Stimulated activated CD8-positive, alpha-beta memory T cell treated with anti-CD3 and anti-CD28 coated beads, Interleukin-2, amount 100 ng/mL, for 1 hour (primary cell): ENCODE measurements at regions not wholly inside any gene's neighbourhood (a gene's known extent, or its start where the extent isn't known, plus 50 kb on each side); places are given as distances from the start of the nearest gene placed in this dataset.
"Not testable (repeated sequence)": the region's sequence is repeated elsewhere in the genome, so short reads cannot be mapped to it uniquely, and the experiment has no call there.

Experiments
- DNase-seq, 2 donors: peaks; one replicate each; pipeline ENCODE4 v3.0.0-alpha.2; 2020; ENCODE audit warnings: low read depth in 2 of 2

DNA sequence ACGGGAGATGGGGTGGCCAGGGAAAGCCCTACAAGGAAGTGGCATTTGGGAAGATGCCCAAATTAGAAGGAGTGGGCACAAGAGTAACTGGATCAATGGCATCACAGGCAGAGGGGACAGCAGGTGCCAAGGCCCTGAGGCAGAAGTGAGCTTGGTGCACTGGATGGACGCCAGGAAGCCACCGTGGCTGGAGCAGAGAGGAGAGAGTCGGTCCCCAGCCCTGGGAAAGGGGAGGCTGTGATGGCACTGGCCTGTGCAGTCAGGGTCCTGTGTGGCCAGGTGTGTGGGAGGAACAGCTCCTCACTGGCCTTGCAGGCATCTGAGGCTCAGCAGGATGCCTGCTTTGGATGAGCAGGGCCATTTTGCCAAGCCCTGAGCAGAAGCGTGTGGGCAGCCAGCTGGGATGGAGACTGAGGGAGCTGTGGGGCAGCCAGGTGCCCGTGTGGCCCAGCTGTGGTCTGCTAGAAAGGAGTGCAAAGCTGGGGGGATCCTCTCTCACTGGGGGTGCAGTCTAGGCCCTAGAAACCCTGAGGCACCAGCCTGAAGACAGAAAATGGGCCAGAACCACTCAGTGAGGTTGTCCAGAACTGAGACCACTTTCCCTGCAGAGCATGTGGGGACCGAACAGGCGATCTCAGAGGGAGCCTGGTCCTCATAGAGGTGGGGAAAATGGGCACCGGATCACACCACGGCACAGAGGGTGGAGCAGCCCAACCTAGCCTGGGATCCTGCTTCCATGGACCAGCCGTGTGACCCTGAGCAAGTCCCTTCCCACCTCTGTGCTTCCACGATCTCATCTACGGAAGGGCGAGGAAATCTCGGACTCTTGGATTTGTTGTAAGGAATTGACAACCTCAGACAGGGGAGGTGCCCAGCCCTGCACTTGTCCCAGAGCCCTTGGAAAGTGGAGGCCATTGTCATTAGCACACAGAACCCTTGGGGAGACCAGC, 78.6 kb upstream of the RTL6 start:
- DNase-seq, result no peak

DNA sequence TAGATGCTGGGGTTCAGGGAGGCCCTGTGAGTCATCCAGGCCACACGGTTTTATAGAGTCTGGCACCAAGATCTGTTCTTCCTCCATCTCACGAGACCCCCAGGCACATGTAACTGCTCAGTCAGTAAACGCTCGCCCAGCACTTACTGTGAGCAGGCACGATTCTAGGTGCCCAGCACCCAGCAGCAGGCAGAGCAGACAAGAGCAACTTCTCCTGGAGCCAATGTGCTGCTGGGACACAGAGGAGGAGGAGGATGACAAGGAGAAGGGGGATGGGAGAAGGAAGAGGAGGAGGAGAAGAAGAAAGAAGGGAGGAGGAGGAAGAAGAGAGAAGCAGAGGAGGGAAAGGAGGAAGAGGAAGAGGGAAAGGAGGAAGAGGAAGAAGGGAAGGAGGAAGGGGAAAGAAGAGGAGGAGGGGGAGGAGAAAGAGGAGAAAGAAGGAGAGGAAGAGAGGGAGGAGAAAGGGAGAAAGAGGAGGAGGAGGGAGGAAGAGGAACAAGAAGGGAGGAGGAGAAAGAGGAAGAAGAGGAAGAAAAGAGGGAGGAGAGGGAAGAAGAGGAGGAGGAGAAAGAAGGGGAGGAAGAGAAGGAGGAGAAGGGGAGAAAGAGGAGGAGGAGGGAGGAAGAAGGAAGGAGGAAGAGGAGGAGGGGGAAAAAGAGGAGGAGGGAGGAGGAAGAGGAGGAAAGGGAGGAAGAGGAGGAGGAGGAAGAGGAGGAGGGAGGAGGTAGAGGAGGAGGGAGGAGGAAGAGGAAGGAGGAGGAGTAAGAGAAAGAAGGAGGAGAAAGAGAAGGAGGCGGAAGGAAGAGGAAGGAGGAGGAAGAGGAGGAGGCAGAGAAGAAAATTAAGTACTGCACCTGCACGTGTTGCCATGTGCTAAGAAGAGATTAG, 77.6 kb upstream of the RTL6 start:
- no peak for DNase-seq

DNA sequence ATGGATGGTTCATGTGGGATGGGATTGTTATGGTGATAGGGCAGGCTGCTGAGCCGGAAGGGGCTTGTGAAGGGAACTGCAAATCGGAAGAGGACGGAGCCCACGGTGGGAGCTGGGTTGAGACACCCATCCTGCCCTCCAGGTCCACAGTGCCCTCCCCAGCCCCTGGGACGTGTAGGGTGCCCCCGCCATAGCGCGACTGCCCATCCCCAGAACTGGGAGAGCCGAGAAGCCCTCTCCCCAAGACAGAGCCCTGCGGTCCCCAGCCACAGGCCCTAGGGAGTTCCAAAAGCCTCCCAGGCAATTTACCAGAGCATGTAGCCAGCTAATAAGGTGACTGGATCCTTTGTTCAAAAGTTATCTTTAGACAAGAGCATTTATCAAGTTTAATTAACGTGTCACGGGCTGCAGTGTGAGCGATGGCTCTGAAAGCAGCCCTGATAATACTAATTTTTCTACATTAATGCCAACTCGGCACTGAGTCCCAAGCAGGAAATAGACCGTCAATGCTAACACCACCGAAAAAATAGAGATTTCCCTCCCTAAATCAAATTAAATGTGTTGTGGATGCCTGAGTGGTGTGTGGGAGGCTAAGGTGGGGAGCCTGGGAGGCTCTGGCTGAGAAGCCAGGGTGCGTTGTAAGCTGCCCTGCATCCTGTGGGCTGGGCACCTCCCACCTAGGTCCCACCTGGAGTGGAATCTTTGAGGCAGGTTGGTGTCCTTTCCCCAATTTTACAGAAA, 76.8 kb upstream of the RTL6 start:
- no peak for DNase-seq

DNA sequence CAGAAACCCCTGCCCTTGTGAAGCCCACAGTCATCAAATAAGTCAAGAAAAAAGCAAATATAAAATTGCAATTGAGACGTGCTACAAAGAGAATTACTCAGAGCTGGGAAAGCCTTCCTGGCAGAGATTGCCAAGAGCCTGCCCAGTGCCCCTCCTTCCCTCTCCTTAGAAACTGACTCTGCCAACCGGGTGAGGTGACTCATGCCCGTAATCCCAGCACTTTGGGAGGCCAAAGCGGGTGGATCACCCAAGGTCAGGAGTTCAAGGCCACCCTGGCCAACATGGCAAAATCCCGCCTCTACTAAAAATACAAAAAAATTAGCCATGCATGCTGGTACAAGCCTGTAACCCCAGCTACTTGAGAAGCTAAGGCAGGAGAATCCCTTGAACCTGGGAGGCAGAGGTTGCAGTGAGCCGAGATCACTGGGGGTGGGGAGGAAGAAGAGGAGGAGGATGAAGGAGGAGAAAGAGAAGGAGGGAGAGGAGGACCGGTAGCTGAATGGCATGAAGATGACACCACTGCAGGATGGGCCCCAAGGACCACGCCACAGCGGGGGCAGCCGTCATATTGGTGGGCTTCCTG, 76.1 kb upstream of the RTL6 start:
- DNase-seq, result no peak

DNA sequence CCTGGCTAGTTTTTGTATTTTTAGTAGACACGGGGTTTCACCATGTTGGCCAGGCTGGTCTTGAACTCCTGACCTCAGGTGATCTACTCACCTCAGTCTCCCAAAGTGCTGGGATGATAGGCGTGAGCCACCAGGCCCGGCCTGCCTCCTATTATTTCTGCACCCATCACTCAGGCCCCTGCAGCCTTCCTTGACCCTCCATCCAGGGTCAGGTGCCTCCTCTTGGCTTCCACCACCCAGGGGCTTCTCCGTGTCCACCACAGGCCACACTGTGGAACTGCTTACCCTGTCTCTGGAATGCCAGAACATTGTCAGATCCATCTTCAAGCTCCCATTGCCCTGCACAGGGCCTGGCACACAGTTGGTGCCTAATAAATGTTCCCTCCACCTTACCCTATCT, 75.4 kb upstream of the RTL6 start:
- no peak for DNase-seq

DNA sequence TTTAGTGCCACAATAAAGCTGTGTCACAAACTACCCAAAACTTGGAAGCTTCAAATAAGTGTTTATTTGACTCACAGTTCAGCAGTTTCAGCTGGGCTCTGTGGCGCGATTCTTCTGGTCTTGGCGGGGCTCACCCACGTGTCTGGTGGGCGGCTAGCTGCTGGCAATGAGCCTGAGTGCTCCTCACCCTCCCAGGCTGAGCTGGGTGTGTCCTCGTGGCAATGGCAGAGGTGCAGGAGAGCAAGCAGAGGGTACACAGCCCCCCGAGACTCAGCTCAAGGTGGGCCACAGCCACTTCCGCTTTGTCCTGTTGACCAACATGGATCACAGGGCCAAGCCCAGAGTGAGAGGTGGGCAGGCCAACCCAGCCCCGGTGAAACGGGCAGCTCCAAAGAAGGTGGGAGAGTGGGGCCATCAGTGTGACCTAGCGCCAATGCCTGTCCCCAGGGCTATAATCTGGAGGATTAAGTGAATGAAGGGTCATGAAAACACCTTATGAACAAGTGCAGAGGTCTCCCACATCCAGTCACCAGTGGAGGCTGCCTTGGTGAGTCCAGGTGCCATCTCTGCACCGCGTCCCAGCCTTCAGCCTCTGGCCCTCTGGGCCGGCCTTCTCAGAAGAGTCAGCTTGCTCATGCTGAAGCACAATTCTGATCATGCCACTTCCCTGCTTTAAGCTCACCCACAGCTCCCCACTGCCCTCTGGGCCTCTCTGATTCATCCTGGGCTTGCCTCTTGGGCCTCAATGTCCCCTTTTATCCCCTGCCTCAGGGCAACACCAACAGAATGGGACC, 74.6 kb upstream of the RTL6 start:
- DNase-seq, result no peak

DNA sequence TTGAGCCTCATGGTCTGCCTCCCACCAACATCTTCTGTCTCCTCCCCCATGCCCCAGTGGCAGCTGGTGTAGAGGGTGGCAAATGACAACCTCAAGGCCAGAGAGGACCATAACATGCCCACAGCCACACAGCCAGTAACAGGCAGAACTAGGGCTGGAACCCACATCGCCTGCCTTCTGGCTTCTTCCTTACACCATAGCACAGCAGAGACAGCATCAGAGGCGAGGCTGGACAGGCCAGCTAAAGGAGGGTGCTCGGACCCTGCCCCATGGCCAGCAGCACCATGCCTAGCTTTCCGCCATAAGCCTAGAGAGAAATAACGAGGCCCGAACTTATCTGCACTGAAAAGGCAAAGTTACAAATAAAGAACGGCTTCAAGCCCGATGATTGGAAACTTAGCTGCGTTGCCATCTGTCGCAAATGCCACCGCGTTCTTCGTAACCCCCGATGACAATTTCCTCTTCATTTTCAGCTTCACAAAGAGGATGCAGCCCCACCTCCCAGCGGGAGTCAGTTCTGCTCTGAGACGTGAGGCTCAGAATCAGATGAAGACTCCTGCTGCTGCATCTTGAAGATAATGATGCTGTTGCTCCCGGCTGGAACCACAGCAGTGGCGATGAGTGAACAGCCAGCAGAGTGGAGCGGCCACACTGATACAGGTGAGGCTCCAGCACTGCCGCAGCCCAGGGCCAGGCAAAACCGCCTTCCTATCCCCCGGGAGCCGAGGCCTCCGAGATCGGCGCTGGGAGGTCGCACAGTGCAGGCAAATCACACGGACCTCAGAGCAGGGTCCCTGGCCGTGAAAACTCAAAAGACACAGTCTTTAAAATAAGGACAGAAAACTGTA, 73.8 kb upstream of the RTL6 start:
- no peak for DNase-seq

DNA sequence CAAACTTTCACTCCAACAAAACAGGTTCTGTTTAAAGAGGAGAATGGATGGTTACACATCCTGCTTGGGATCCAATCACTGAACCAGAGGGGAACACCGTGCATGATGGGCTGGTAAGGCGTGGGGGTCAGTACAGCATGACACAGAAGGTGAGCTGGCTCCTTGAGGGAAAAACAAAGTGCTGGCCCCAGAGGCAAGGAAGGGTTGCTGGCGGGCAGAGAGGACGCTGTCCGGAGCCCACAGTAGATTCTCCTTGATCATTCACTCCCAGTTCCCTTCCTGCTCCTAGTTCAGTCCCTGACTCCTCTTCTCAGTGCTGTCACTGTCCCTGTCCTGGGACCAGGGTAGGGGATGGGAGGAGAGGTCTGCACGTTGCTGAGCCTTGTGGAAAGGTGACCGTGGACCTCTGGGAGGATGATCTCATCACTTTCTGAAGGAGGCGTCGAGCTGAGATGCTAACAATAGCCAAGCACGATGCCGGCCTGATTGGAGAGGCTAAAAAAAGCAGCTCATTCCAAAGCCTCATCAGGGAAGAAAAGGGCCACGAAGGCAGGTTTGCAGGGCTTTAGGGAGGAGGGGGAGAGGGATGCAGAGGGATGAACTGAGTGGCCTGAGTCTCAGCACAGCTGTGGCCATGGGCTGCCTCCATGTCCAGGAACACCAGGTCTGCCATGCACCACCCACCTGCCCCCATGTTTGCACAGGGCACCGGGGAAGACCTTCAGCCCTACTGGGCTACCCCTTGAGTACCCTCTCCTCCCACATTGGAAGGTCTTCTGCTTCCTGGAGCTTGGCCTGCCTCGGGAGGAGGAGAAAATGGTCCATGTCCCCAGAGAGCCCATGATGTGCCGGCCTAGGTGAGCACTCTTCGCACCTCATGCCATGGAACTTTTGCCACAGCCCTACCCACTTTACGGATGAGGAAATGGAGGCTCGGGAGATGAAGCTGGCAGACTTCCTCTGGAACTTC, 72.7 kb upstream of the RTL6 start:
- no peak for DNase-seq

DNA sequence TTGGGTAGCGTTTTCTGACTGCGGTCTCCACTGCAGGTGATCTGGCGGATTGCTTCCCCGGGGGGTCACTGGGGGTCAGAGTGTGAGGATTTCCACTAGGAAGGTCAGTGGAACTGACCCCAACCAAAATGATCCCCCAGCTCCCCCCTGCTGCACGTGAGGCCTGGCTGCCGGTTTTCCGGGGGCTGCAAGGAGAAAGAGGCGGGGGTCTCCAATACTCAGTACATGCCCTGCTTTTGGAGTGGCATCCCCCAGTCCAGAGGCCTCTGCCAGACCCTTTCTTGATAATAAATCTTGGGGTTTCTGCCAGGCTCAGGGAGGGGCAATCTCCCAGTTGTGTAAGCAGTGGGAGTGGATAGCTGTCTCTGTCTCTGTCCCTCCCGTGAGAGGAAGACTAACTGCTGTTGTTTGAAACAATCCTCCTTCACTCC, 71.5 kb upstream of the RTL6 start:
- no peak for DNase-seq

DNA sequence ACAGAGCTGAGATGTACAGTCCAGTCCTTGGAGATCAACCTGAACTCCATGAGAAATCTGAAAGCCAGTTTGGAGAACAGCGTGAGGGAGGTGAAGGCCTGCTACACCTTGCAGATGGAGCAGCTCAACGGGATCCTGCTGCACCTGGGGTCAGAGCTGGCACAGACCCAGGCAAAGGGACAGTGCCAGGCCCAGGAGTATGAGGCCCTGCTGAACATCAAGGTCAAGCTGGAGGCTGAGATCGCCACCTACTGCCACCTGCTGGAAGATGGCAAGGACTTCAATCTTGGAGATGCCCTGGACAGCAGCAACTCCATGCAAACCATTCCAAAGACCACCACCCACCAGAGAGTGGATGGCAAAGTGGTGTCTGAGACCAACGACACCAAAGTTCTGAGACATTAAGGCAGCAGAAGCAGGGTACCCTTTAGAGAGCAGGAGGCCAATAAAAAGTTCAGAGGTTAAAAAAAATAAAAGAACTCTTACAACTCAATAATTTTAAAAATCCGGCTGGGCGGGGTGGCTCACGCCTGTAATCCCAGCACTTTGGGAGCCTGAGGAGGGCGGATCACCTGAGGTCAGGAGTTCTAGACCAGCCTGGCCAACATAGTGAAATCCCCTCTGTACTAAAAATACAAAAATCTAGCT, 69.9 kb upstream of the RTL6 start:
- peak in 1 of 2 donors; percentile 26 for DNase-seq

DNA sequence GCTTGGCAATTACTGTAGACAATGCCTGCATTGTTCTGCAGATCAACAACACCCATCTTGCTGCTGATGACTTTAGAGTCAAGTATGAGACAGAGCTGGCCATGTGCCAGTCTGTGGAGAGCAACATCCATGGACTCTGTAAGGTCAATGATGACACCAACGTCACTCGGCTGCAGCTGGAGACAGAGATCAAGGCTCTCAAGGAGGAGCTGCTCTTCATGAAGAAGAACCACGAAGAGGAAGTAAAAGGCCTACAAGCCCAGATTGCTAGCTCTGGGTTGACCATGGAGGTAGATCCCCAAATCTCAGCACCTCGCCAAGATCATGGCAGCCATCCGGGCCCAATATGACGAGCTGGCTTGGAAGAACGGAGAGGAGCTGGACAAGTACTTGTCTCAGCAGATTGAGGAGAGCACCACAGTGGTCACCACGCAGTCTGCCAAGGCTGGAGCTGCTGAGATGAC, 69.4 kb upstream of the RTL6 start:
- DNase-seq, result not testable (repeated sequence)

DNA sequence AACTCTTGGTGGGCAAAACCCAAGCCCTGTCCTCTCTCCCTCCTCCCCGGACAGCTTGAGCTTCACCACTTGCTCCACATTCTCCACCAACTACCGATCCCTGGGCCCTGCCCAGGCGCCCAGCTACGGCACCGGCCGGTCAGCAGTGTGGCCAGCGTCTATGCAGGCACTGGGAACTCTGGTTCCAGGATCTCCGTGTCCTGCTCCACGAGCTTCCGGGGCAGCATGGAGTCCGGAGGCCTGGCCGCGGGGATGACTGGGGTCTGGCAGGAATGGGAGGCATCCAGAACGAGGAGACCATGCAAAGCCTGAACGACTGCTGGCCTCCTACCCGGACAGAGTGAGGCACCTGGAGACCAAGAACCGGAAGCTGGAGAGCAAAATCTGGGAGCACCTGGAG, 68.9 kb upstream of the RTL6 start:
- no peak for DNase-seq

DNA sequence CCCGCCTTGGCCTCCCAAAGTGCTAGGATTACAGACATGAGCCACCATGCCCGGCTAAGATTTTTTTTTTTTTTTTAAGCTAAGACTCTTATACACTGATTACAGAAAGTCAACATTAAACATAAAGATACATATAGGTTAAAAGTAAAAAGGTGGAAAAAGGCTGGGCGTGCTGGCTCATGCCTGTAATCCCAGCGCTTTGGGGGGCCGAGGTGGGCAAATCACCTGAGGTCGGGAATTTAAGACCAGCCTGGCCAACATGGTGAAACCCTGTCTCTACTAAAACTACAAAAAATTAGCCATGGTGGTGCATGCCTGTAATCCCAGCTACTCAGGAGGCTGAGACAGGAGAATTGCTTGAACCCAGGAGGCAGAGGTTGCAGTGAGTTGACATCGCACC, 64.6 kb upstream of the RTL6 start:
- not testable (repeated sequence) for DNase-seq

DNA sequence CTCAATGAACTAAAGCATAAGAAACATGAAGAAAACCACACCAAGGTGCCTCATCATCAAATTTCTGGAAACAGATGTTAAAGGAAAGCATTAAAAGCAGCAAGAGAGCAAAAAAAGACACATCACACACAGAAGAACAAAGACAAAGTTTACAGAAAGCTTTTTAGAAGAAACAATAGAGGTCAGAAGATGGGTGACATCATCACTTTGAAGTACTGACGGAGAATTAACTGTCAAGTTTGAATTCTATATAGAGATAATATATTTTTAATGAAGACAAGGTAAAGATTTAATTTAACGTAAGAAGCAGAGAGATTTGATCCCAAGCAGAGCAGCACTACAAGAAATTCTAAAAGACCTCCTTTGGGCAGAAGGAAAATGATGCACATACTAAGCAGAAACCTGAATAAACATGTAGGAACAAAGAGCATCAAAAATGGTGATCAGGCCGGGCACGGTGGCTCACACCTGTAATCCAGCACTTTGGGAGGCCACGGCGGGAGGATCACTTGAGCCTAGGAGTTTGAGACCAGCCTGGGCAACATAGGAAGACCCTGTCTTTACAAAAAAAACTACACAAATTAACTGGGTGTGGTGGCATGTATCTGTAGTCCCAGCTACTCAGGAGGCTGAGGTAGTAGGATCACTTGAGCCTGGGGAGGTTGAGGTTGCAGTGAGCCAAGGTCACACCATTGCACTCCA, 63.3 kb upstream of the RTL6 start:
- DNase-seq, result no peak

DNA sequence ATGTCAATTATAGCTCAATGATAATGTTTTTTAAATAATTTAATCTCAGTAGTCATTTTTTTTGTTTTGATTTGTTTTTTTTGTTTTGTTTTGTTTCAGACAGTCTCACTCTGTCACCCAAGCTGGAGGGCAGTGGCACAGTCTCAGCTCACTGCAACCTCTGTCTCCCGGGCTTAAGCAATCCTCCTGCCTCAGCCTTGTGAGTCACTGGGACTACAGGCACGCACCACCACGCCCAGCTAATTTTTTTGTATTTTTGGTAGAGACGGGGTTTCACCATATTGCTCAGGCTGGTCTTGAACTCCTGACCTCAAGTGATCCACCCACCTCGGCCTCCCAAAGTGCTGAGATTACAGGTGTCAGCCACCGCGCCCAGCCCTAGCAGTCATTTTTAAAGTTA, 60.6 kb upstream of the RTL6 start:
- not testable (repeated sequence) for DNase-seq

DNA sequence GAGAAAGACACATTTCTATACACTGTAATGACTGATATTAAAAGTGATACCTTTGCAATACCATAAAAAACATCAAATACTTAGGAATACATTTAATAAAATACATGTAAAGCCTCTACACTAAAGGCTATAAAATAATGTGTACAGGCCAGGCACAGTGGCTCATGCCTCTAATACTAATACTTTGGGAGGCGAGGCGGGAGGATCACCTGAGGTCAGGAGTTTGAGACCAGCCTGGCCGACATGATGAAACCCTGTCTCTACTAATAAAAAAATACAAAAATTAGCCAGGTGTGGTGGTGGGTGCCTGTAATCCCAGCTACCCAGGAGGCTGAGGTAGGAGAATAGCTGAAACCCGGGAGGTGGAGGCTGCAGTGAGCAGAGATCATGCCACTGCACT, 59.8 kb upstream of the RTL6 start:
- not testable (repeated sequence) for DNase-seq

DNA sequence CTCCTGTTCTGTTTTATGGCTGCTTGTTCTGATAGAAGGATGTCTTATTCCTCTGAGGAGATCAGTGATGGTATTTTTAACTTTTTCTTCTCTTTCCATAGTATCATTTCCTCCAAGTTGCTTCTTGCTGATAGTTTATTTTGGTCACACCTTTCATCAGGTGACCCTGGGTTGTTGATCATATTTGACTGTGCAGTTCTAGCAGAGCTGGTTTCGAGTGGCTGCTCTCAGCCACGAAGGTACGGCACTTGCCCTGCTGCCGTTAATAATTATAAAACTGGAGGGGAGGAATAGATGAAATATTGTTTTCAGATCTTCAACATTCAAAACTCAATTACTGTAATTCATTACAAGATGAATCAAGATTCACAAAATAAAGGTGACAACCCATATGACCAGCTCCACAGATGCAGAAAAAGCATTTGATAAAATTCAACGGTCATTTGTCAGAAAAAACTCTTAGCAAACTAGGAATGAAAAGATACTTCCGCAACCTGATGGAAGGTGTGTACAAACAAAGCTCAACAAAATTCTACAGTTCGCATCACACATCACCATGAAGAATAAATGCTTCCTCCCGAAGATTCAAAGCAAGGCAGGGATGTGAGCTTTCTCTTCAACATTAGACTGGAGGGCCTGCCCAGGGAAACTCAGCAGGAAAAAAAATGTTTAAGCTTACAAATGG, 59.2 kb upstream of the RTL6 start:
- no peak for DNase-seq
